GM23248 (cell line): ENCODE measurements at regions not wholly inside any gene's neighbourhood (a gene's known extent, or its start where the extent isn't known, plus 50 kb on each side); places are given as distances from the start of the nearest gene placed in this dataset.

Source experiments
- EZH2 ChIP-seq: fragments of 200-600 bp; sonication (generic); IDR thresholded peaks from 2 replicates; pipeline ENCODE4 v1.6.1; 2018; ENCODE audit warnings: antibody characterized with exemption, mild to moderate bottlenecking; ENCODE audit not compliant: insufficient read depth, poor library complexity, severe bottlenecking
- EZH2phosphoT487 ChIP-seq: fragments of 200-600 bp; sonication (generic); IDR thresholded peaks from 2 replicates; pipeline ENCODE4 v1.6.1; 2018; ENCODE audit warnings: antibody characterized with exemption, moderate library complexity, mild to moderate bottlenecking, low read depth; ENCODE audit not compliant: insufficient read depth

GRCh38 chr7:130899071-130899560 lies 165.1 kb upstream of the KLF14 start:
- no peak for TF ChIP-seq EZH2
- TF ChIP-seq EZH2phosphoT487, result no peak
